Esophagus (tissue), 2 donors: ENCODE measurements at regions not wholly inside any gene's neighbourhood (a gene's known extent, or its start where the extent isn't known, plus 50 kb on each side); places are given as distances from the start of the nearest gene placed in this dataset.

Experiments
- H3K27ac ChIP-seq, 2 donors: one replicate each; pipeline ENCODE4 v1.5.1; 2013; ENCODE audit warnings: low read depth in 2 of 2, mild to moderate bottlenecking in 2 of 2, inconsistent platforms in 1 of 2, low read length in 1 of 2, moderate library complexity in 1 of 2
- H3K27me3 ChIP-seq, 2 donors: one replicate each; pipeline ENCODE4 v1.6.1; 2013; ENCODE audit warnings: low read length in 2 of 2, control low read depth in 1 of 2, mild to moderate bottlenecking in 1 of 2; ENCODE audit not compliant: insufficient read depth in 2 of 2, control insufficient read depth in 1 of 2
- H3K36me3 ChIP-seq, 2 donors: one replicate each; pipeline ENCODE4 v1.6.1; 2013; ENCODE audit warnings: low read length in 1 of 2; ENCODE audit not compliant: control insufficient read depth in 2 of 2, insufficient read depth in 2 of 2
- H3K4me1 ChIP-seq, 2 donors: one replicate each; pipeline ENCODE4 v1.6.1; 2013; ENCODE audit warnings: low read length in 1 of 2; ENCODE audit not compliant: control insufficient read depth in 2 of 2, insufficient read depth in 2 of 2
- H3K4me3 ChIP-seq, 2 donors: one replicate each; pipeline ENCODE4 v1.5.1; 2013; ENCODE audit warnings: low read length in 2 of 2, mild to moderate bottlenecking in 2 of 2, low read depth in 1 of 2, moderate library complexity in 1 of 2
- H3K9me3 ChIP-seq, 2 donors: one replicate each; pipeline ENCODE4 v1.6.1; 2013; ENCODE audit warnings: mild to moderate bottlenecking in 2 of 2, low read depth in 1 of 2, low read length in 1 of 2, moderate library complexity in 1 of 2; ENCODE audit not compliant: control insufficient read depth in 2 of 2, insufficient read depth in 1 of 2
- WGBS, 2 donors: extraction: QIAGEN DNeasy Blood & Tissue Kit; methylation state at CpG; one replicate each; pipeline ENCODE4 v1.1.7; 2013; 5-methylcytosine and 5-hydroxymethylcytosine counted together
- donor health status: healthy with polysubstance abuse.
- donor health status: Bipolar disorder and iron deficiency.

GRCh38 chr13:30002577-30002976 lies 152.2 kb upstream of the UBL3 start:
- Histone ChIP-seq H3K27ac (no peak overlapping the region), H3K9me3 (no peaks in the 10 kb centered on the region), H3K36me3 (no peaks in the 10 kb centered on the region), H3K4me1 (no peaks in the 10 kb centered on the region), H3K4me3 (no peak overlapping the region), H3K27me3 (no peaks in the 10 kb centered on the region)
- 15 to 29% methylated on average over 1 of the region's 1 CpG for WGBS, 2 donors

GRCh38 chr13:30000370-30000765 lies 150.0 kb upstream of the UBL3 start:
- Histone ChIP-seq H3K9me3 (no peaks in the 10 kb centered on the region), H3K27ac (no peak overlapping the region), H3K4me3 (no peak overlapping the region), H3K36me3 (no peaks in the 10 kb centered on the region), H3K4me1 (no peaks in the 10 kb centered on the region), H3K27me3 (no peaks in the 10 kb centered on the region)
- WGBS, 2 donors = 70 to 73% methylated on average over 11 of the region's 11 CpGs

- H3K9me3 ChIP-seq = no peaks in the 10 kb centered on the region
- no peaks in the 10 kb centered on the region for H3K36me3 ChIP-seq
- WGBS, 2 donors = 81 to 82% methylated on average over 18 of the region's 18 CpGs
- H3K4me1 ChIP-seq = no peaks in the 10 kb centered on the region
- H3K27me3 ChIP-seq = no peaks in the 10 kb centered on the region
- H3K27ac ChIP-seq = no peak overlapping the region
- H3K4me3 ChIP-seq = no peak overlapping the region
These were observed 149.3 kb upstream of the UBL3 start for GRCh38 chr13:29999492-30000369.

DNA sequence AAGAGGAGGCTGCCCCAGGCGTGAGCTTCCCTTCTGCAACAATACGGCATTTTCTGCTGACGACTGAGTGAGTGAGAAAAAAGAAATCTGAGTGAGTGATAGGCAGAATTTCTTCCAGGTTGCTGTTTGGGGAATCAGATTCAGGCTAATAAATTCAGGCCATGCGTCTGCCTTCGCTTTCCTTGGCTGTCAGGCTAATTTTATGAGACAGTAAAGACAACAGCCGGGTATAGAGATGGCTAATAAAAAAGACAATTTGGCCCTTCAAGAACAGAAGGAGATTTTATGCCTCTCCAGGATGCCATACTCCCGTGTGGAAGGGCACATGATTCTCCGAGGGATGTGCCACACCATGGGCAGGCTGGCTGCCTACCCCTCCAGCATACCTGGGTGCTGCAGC lies 145.9 kb upstream of the UBL3 start:
- Histone ChIP-seq H3K4me3 (no peak overlapping the region), H3K36me3 (no peaks in the 10 kb centered on the region), H3K27me3 (no peaks in the 10 kb centered on the region), H3K4me1 (no peaks in the 10 kb centered on the region), H3K9me3 (no peaks in the 10 kb centered on the region), H3K27ac (no peak overlapping the region)
- 84 to 86% methylated on average over 8 of the region's 8 CpGs for WGBS, 2 donors

DNA sequence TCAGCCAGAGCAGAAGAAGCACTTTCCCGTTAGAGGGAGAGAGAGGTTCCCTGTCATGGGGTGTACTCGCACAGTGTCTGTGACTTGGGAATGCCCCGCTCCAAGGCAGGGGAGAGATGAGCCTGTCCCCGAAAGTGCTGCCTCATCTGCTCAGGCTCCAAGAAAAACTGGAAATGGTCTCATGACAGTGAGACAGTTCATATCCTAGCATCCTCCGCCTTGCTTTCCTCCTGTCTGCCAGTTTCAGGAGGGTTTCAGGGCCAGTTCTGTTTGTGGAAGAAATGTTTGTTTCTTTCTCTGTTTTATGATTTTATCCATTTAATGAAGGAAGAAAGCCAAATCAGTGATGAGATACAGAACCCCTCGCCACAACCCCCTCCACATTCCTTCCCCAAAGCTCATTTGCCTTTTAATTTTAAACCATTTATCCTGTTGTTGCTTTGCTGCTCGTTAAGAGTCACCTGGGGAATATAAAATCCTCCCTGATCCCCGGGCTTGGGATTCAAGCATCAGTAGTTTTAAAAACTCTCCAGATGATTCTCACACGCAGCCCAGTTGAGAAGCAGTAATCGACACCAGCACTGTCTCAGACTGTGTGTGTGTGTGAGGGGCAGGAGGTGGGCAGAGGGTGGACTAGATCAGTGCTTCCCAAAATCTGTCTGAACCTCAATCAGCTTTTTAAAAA lies 144.6 kb upstream of the UBL3 start:
- Histone ChIP-seq H3K27ac (no peak overlapping the region), H3K27me3 (no peaks in the 10 kb centered on the region), H3K9me3 (no peaks in the 10 kb centered on the region), H3K36me3 (no peaks in the 10 kb centered on the region), H3K4me3 (no peak overlapping the region), H3K4me1 (no peaks in the 10 kb centered on the region)
- 80 to 83% methylated on average over 10 of the region's 10 CpGs for WGBS, 2 donors

GRCh38 chr13:29993716-29994488 lies 143.5 kb upstream of the UBL3 start:
- Histone ChIP-seq H3K4me3 (no peak overlapping the region), H3K4me1 (no peaks in the 10 kb centered on the region), H3K27ac (no peak overlapping the region), H3K9me3 (no peaks in the 10 kb centered on the region), H3K36me3 (no peaks in the 10 kb centered on the region), H3K27me3 (no peaks in the 10 kb centered on the region)
- 76 to 78% methylated on average over 12 of the region's 12 CpGs for WGBS, 2 donors

- Histone ChIP-seq H3K9me3 (no peaks in the 10 kb centered on the region), H3K36me3 (no peaks in the 10 kb centered on the region), H3K27ac (no peak overlapping the region), H3K27me3 (no peaks in the 10 kb centered on the region), H3K4me1 (no peaks in the 10 kb centered on the region), H3K4me3 (no peak overlapping the region)
- WGBS, 2 donors = 89 to 92% methylated on average over 4 of the region's 4 CpGs
These were observed 142.8 kb upstream of the UBL3 start for GRCh38 chr13:29993196-29993595.

DNA sequence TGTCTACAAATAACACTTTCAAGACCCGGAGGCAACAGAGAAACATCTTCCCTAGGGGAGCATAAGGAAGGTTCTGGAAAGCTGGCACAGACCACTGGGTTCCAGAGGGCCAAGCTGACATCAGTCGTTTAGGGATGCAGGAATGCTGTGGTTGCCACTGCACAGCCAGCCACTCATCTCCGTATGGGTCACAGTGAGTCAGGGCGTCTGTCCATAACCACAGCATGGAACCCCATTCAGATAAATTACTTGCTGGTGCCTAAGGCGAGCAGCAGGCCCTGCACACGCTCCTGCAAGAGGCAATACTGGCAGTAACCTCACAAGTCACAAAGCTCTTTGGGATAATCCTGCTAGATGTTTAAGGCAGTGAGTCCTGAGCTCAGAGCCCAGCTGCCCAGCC lies 140.9 kb upstream of the UBL3 start:
- no peaks in the 10 kb centered on the region for H3K9me3 ChIP-seq
- no peak overlapping the region for H3K4me3 ChIP-seq
- 74 to 80% methylated on average over 6 of the region's 6 CpGs for WGBS, 2 donors
- H3K27ac ChIP-seq = no peak overlapping the region
- no peaks in the 10 kb centered on the region for H3K27me3 ChIP-seq
- H3K4me1 ChIP-seq = no peaks in the 10 kb centered on the region
- no peaks in the 10 kb centered on the region for H3K36me3 ChIP-seq

DNA sequence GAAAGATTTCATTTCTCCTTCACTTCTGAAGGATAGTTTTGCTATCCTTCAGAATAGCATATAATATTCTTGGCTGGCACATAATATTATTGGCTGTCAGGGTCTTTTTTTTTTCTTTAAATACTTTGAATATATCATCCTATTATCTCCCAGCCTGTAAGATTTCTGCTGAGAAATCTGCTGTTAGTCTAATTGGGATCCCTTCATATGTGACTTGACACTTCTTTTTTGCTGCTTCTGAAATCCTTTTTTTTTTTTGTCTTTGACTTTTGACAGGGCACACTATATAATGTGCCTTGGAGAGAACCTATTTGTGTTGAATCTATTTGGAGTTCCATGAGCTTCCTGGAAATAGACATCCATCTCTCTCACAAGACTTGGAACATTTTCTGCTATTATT lies 136.9 kb upstream of the UBL3 start:
- no peaks in the 10 kb centered on the region for H3K27me3 ChIP-seq
- H3K36me3 ChIP-seq = no peaks in the 10 kb centered on the region
- no peak overlapping the region for H3K27ac ChIP-seq
- no peaks in the 10 kb centered on the region for H3K9me3 ChIP-seq
- no peaks in the 10 kb centered on the region for H3K4me1 ChIP-seq
- H3K4me3 ChIP-seq = no peak overlapping the region
